ENCODE measurements at regions not wholly inside any gene's neighbourhood (a gene's known extent, or its start where the extent isn't known, plus 50 kb on each side); places are given as distances from the start of the nearest gene placed in this dataset.

- DNase-seq = no peak
Observed at GRCh38 chr5:98471458-98471857, 302.0 kb upstream of the RGMB start.

GRCh38 chr5:98474216-98474615, 299.2 kb upstream of the RGMB start:
- no peak for DNase-seq

- no peak for DNase-seq
Observed at GRCh38 chr5:98474782-98475181, 298.7 kb upstream of the RGMB start.

DNA sequence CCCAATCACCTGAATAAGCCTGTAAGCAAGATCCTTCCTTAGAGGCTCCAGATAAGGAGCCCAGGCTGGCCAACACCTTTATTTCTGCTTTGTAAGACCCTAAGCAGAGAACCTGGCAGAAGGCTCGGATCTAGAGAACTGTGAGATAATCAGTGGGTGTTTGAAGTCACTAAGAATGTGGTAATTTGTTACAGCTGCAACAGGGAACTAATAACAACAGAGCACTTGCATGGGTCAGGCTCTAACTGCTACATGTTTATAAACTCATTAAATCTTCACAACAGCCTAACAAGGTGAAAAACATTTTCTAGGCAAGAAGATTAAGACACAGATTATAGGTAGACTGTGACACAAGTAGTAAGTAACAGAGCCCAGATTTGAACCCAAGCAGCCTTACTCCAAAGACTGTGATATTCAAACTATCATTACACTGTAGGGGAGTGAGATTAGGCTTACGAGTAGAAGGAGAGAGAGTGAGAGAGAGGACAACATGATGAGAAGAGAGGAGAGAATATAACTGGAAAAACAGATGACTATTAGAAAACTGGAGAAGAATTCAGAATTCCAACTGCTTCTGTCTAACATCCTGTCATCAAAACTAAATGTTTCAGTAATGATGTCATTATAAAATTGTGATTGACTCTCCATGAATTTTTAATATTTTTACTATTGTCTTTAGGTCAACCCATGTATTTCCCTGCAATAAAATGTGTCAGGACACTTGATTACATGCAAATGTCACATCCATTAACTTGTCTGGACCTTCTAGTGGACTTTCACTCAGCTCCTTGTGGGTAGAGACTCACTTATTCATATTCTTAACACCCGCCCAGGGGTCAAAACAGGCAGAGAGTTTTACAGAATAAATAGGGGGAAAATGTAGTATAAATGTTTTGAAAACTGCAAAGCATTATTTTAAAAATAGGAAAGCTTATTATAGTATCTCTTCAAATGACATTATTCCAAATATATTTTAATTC, 290.9 kb upstream of the RGMB start:
- no peak for DNase-seq

DNA sequence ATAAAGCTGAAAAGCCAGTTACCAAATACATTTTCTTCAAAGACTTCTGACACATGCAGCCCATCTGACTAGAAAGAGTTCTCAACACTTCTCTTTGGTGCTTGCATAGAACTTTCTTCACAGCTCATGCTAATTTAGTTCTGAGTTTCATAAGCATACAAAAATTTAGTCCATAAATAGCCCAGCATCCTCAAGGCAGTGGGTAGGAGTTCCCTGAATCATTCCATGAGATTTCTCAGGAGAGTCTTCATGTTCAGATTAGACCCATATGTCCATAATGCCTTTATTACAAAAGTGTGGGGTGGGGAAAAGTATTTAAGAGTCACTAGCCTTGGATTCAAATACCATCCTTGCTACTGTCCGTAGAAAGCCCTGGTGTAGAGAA, 290.2 kb upstream of the RGMB start:
- DNase-seq = no peak

DNA sequence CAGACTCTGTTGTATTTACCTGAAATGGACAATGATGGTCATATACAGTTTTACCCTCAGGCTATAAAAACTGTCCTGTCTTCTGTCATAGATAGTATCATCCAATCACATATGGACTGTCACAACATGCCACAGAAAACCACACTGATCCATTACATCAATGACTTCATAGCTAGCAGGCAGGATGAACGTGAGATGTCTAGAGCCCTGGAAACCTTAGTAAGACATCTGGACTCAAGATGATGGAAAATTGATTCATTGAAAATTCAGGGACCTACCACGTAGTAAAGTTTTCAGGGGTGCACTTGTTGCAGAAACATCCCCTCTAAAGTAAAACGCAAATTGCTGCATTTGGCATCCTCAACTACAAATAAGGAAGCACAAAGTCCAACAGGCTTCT, 284.4 kb upstream of the RGMB start:
- no peak for DNase-seq

DNA sequence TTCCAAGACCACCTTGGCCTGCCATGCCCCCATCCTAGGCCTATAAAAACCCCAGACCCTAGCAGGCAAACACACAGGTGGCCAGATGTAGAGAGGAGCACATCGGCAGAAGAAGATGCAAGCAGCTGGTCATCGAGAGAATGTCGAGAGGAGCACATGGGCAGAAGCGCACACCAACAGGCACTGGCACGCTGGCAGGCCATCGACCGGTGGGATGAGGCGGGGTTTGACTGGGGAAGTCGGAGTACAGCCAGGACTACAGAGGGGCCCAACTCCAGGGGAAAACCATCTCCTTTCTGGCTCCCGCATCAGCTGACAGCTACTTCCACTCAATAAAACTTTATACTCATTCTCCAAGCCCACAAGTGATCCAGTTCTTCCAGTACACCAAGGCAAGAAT, 283.1 kb upstream of the RGMB start:
- no peak for DNase-seq

DNA sequence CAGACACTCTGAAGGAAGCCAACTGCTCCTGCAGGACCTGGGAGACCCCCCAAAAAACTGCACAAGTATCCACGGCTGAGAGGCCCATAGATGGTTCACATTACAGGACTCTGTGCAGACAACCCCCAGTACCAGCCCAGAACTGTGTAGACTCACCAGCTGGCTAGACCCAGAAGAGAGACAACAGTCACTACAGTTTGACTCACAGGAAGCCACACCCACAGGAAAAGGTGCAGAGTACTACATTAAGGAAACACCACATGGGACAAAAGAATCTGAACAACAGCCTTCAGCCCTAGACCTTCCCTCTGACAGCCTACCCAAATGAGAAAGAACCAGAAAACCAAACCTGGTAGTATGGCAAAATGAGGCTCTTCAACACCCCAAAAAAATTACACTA, 281.2 kb upstream of the RGMB start:
- no peak for DNase-seq

GRCh38 chr5:98497418-98497817, 276.0 kb upstream of the RGMB start:
- DNase-seq = no peak

DNA sequence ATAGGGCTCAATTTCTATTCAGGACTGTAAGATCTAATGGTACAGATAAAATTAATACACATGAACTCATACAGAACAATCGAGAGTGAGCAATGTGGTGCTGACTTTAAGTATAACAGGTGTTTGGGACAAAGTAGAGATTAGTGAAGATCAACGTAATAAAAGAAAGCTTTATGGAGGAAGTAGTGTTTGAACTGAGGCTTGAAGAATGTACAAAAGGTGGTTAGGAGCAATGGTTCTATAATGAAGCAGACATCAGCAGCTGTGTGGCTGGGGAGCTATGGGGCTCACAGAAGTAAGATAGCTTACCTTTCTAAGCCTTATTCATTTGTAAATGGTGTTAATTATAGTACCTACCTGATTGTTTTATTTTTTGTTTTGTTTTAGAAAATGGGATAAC, 275.4 kb upstream of the RGMB start:
- no peak for DNase-seq

- no peak for DNase-seq
Observed at GRCh38 chr5:98499892-98500291, 273.6 kb upstream of the RGMB start.

- DNase-seq = no peak
Observed at GRCh38 chr5:98500811-98501210, 272.7 kb upstream of the RGMB start.

GRCh38 chr5:98503616-98504015, 269.8 kb upstream of the RGMB start:
- no peak for DNase-seq

- DNase-seq = no peak
Observed at GRCh38 chr5:98504505-98504904, 269.0 kb upstream of the RGMB start.

DNA sequence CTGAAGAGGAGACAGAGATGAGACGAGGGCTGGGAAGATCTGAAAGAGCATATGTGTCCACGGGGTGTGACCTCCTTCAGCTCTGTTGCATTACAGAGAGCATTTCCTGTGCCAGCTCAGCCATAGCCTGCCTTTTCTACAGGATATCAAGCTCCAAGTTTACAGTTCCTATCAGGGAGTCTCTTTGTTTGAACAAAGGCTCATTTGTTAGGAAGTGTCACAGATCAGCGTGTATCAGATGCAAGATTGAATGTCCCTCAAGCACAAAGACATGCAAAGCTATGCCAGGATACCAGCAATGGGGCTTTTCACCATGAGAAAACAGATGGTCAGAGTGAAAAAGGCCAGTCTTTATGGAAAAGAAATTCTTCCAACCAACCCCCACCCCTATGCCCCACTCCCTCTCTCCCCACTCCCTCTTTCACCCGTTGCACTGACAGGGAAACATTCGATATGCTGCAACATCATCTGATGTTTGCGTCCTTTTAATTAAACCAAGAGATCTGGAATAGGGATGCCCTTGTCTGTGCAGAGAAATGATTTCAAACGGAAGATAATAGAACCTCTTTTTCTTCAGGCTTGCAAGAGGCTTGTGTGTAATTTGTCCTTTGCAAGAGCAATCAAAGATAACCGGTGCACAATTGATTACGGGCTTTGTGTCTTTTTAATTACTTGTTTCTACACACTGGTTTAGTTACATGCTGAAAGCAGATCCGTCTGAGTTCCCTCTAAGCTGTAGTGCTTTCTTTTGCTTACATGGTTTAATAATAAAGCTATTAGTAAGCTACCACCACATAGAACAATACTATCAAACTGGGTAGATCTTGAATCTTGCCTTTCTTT, 263.1 kb upstream of the RGMB start:
- no peak for DNase-seq

- DNase-seq = no peak
Observed at GRCh38 chr5:98513380-98513779, 260.1 kb upstream of the RGMB start.

GRCh38 chr5:98514215-98514614, 259.2 kb upstream of the RGMB start:
- DNase-seq = no peak

DNA sequence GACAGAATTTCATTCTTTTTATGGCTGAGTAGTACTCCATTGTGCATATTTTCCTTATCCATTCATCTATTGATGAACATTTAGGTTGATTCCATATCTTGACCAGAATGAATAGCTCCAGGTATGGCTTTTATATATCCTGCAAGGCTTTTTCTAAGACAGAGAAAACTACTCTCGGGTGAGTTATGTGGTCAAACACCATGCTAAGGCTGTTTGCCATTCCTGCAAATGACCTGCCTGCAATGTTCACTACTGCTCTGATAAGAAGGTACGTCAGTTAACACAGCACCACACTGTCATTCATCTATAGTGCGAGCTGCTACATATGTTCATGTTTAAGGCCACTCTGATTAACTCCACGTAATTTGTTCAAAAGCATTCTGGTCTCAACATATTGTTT, 256.8 kb upstream of the RGMB start:
- no peak for DNase-seq

DNA sequence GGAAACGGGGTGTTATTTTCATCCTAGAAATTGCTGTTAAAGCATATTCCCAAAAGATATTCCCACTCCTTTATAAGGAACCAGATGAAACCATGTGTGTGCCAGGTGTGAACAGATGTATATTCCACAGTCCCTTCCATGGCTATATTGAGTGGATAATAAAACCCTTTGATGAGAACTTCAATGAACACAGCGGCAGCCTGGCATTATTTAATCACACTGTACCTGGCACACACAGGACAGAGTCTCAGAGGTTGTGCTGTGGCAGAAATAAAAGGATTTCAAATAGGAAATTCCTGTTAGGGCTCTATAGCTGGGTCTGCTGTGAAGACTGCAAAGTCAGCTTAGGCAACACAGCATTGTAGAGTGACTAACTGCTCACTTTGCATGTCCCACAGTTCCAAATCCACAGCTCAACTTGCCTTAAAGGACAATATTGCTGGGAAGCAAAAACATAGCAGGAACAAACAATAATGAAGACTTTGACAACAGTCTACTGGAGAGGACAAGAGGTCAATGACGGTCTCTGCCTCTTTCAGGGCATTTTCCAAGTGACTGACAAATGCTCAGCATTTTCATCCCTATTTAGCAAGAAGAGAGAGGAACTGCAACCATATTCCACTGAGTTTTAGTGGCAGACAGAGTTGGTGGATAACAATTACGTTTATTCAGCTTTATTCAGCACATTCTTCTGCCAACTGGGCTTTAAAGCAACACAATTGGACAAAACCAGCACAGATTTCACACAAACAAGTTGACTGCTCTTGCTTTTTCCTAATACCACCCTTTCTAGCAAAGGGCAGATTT, 255.7 kb upstream of the RGMB start:
- DNase-seq = no peak

GRCh38 chr5:98518754-98519153, 254.7 kb upstream of the RGMB start:
- no peak for DNase-seq

- DNase-seq = no peak
Observed at GRCh38 chr5:98519571-98519970, 253.9 kb upstream of the RGMB start.

DNA sequence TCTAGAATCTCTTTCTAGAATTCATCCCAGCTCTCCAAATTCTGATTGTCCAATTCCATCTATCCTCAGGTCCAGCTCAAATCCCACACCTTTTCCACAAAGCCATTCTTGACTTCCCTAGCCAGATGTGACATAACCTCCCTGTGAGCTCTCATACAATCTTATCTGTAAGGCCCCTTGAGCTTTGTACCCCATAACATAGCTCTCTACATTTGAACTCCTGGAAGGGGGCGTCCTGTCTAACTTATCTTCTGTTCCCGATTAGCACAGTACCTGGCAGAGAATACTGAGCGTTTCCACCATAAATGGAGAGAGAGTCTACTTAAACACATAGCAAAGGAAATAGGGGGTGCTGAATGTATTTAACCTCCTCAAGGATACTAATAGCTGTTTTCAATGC, 251.6 kb upstream of the RGMB start:
- DNase-seq = no peak

DNA sequence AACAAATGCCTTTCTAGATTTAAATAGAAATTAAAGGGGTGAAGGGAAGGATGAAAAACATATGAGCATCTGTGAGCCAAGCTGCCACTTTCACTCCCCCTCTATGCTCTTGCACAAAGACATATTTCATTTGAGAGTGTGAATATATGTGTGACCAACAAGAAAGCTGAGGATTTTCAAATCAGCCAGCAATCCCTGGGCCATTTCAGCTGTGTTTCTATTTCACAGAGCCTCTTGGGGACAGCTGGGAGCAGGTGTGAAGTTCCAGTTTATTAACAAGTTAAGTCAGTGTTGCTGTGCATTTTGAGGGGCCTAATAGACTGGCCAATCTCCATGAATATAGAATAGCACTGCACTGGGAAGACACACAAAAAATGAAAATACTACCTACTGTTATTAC, 248.7 kb upstream of the RGMB start:
- DNase-seq = no peak
